ENCODE measurements at regions not wholly inside any gene's neighbourhood (a gene's known extent, or its start where the extent isn't known, plus 50 kb on each side); places are given as distances from the start of the nearest gene placed in this dataset.

DNA sequence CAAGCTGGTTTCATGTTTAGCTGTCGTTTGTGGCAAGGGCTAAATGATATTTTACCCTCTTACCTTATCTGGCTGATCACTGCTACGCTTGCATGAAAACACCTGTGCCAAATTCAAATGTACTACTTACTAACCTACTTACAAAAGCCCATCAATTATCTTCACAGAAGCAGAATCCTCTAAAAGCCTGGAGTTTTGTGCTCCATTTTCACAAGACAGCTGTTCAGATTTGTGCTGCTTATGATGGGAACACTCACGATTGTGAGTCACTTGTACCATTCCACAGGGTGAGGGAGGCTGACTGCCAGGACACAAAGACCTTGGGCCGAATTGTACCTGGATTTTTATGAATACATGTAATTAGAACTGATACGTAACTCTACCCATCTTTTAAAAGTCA is 245.0 kb upstream of the NPY start:
- TF ChIP-seq POLR2A (IDR thresholded peaks at IDR 0.05), result no peak
- TF ChIP-seq, protein P1, sequence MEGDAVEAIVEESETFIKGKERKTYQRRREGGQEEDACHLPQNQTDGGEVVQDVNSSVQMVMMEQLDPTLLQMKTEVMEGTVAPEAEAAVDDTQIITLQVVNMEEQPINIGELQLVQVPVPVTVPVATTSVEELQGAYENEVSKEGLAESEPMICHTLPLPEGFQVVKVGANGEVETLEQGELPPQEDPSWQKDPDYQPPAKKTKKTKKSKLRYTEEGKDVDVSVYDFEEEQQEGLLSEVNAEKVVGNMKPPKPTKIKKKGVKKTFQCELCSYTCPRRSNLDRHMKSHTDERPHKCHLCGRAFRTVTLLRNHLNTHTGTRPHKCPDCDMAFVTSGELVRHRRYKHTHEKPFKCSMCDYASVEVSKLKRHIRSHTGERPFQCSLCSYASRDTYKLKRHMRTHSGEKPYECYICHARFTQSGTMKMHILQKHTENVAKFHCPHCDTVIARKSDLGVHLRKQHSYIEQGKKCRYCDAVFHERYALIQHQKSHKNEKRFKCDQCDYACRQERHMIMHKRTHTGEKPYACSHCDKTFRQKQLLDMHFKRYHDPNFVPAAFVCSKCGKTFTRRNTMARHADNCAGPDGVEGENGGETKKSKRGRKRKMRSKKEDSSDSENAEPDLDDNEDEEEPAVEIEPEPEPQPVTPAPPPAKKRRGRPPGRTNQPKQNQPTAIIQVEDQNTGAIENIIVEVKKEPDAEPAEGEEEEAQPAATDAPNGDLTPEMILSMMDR (IDR thresholded peaks at IDR 0.05), result no peak
